HUES6 (cell line): ENCODE measurements at regions not wholly inside any gene's neighbourhood (a gene's known extent, or its start where the extent isn't known, plus 50 kb on each side); places are given as distances from the start of the nearest gene placed in this dataset.
"Not testable (repeated sequence)": the region's sequence is repeated elsewhere in the genome, so short reads cannot be mapped to it uniquely, and the experiment has no call there.

Source experiments
- H3K27ac ChIP-seq: 2 replicates; pipeline ENCODE4 v1.7.0; 2013; ENCODE audit warnings: low read depth, mild to moderate bottlenecking, low read length, inconsistent platforms
- H3K27me3 ChIP-seq: 2 replicates; pipeline ENCODE4 v1.6.1; 2013; ENCODE audit warnings: low read length; ENCODE audit not compliant: control insufficient read depth, insufficient read depth
- H3K36me3 ChIP-seq: 2 replicates; pipeline ENCODE4 v1.6.1; 2013; ENCODE audit warnings: low read length; ENCODE audit not compliant: control insufficient read depth, insufficient read depth
- H3K4me1 ChIP-seq: 2 replicates; pipeline ENCODE4 v1.6.1; 2013; ENCODE audit warnings: low read length; ENCODE audit not compliant: control insufficient read depth, insufficient read depth
- H3K4me3 ChIP-seq: 2 replicates; pipeline ENCODE4 v1.5.1; 2013; ENCODE audit warnings: low read depth, low read length
- H3K9ac ChIP-seq: one replicate; pipeline ENCODE4 v1.6.1; 2013; ENCODE audit warnings: mild to moderate bottlenecking, low read length
- H3K9me3 ChIP-seq: 2 replicates; pipeline ENCODE4 v1.6.1; 2013; ENCODE audit warnings: low read depth, low read length; ENCODE audit not compliant: control insufficient read depth, insufficient read depth

GRCh38 chr15:62272290-62272689 is 107.2 kb upstream of the C2CD4B start:
- Histone ChIP-seq H3K27ac (no peak overlapping the region), H3K27me3 (no peaks in the 10 kb centered on the region), H3K4me1 (no peaks in the 10 kb centered on the region), H3K36me3 (no peaks in the 10 kb centered on the region), H3K9me3 (peaks cover 43% of the 10 kb centered on the region), H3K4me3 (no peak overlapping the region), H3K9ac (no peak overlapping the region)

- H3K27ac ChIP-seq = no peak overlapping the region
- H3K9me3 ChIP-seq = peaks cover 9% of the 10 kb centered on the region
- no peak overlapping the region for H3K4me3 ChIP-seq
- H3K4me1 ChIP-seq = no peaks in the 10 kb centered on the region; the same call in 1 of the 2 replicates
- H3K27me3 ChIP-seq = no peaks in the 10 kb centered on the region
- no peaks in the 10 kb centered on the region for H3K36me3 ChIP-seq
- no peak overlapping the region for H3K9ac ChIP-seq
Measured at GRCh38 chr15:62275831-62276230, 110.7 kb upstream of the C2CD4B start.

GRCh38 chr15:62277816-62278394 is 112.8 kb upstream of the C2CD4B start:
- H3K27ac ChIP-seq = no peak overlapping the region

GRCh38 chr15:62278534-62278933 is 113.4 kb upstream of the C2CD4B start:
- H3K9me3 ChIP-seq = 0 out of 2 replicates have a peak, but pooled peaks cover 3% of the 10 kb centered on the region
- H3K4me1 ChIP-seq = no peaks in the 10 kb centered on the region; the same call in 1 of the 2 replicates
- no peak overlapping the region for H3K9ac ChIP-seq
- no peaks in the 10 kb centered on the region for H3K36me3 ChIP-seq
- H3K27ac ChIP-seq = no peak overlapping the region
- H3K4me3 ChIP-seq = no peak overlapping the region
- H3K27me3 ChIP-seq = no peaks in the 10 kb centered on the region

More at GRCh38 chr15:62277816-62278394, 112.8 kb upstream of the C2CD4B start:
- no peaks in the 10 kb centered on the region; the same call in 1 of the 2 replicates for H3K4me1 ChIP-seq
- H3K9ac ChIP-seq = no peak overlapping the region
- no peak overlapping the region for H3K4me3 ChIP-seq
- H3K36me3 ChIP-seq = no peaks in the 10 kb centered on the region
- 0 out of 2 replicates have a peak, but pooled peaks cover 3% of the 10 kb centered on the region for H3K9me3 ChIP-seq
- H3K27me3 ChIP-seq = no peaks in the 10 kb centered on the region

GRCh38 chr15:62279041-62279440 is 114.0 kb upstream of the C2CD4B start:
- Histone ChIP-seq H3K27me3 (no peaks in the 10 kb centered on the region), H3K9me3 (0 out of 2 replicates have a peak, but pooled peaks cover 3% of the 10 kb centered on the region), H3K9ac (no peak overlapping the region), H3K27ac (no peak overlapping the region), H3K36me3 (no peaks in the 10 kb centered on the region), H3K4me3 (no peak overlapping the region), H3K4me1 (no peaks in the 10 kb centered on the region; the same call in 1 of the 2 replicates)

- H3K36me3 ChIP-seq = no peaks in the 10 kb centered on the region
- H3K4me1 ChIP-seq = no peaks in the 10 kb centered on the region; the same call in 1 of the 2 replicates
- H3K27me3 ChIP-seq = no peaks in the 10 kb centered on the region
- H3K9ac ChIP-seq = no peak overlapping the region
- H3K9me3 ChIP-seq = no peaks in the 10 kb centered on the region
- no peak overlapping the region for H3K4me3 ChIP-seq
- no peak overlapping the region for H3K27ac ChIP-seq
Measured at GRCh38 chr15:62280625-62281024, 115.5 kb upstream of the C2CD4B start.

- not testable (repeated sequence) for H3K9me3 ChIP-seq, H3K27ac ChIP-seq, H3K36me3 ChIP-seq, H3K4me1 ChIP-seq, H3K4me3 ChIP-seq, H3K9ac ChIP-seq, H3K27me3 ChIP-seq
Measured at GRCh38 chr15:62281801-62282200, 116.7 kb upstream of the C2CD4B start.

- Histone ChIP-seq H3K9ac (no peak overlapping the region), H3K27me3 (no peaks in the 10 kb centered on the region), H3K27ac (no peak overlapping the region), H3K4me3 (no peak overlapping the region), H3K4me1 (peaks cover 6% of the 10 kb centered on the region; the same call in 1 of the 2 replicates), H3K36me3 (no peaks in the 10 kb centered on the region), H3K9me3 (no peaks in the 10 kb centered on the region)
Measured at GRCh38 chr15:62287066-62287857, 122.2 kb upstream of the C2CD4B start.

- no peak overlapping the region for H3K27ac ChIP-seq
- no peaks in the 10 kb centered on the region for H3K27me3 ChIP-seq
- H3K4me3 ChIP-seq = no peak overlapping the region
- peaks cover 6% of the 10 kb centered on the region; the same call in 1 of the 2 replicates for H3K4me1 ChIP-seq
- no peaks in the 10 kb centered on the region for H3K36me3 ChIP-seq
- H3K9me3 ChIP-seq = no peaks in the 10 kb centered on the region
- H3K9ac ChIP-seq = no peak overlapping the region
Measured at GRCh38 chr15:62288361-62289017, 123.4 kb upstream of the C2CD4B start.

GRCh38 chr15:62291262-62291661 is 126.2 kb upstream of the C2CD4B start:
- Histone ChIP-seq H3K27me3 (no peaks in the 10 kb centered on the region), H3K9me3 (no peaks in the 10 kb centered on the region), H3K27ac (no peak overlapping the region), H3K36me3 (no peaks in the 10 kb centered on the region), H3K4me1 (peaks cover 26% of the 10 kb centered on the region), H3K9ac (no peak overlapping the region), H3K4me3 (no peak overlapping the region)
